ENCODE measurements at regions not wholly inside any gene's neighbourhood (a gene's known extent, or its start where the extent isn't known, plus 50 kb on each side); places are given as distances from the start of the nearest gene placed in this dataset.

DNA sequence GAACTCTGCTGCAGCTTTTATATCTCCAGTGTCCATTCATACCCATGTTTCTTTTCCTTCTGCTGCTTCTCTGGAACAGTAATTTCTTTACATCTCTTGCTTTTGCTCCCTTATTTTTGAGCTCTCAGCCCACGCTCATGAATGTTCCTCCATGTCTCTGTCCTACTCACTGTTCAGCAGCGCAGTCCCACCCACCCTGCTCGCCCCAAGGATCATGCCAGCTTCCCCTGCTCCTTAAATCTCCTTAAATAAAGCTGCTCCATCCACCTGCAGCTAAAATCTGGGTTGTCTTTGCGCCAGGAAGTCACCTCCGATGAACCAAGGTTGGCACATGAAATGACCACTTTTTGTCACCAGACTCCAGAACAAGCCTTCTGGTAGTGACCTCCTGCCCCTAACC lies 201.1 kb upstream of the RGS6 start:
- no peak for DNase-seq (ENCODE audit: low spot score in 2 of 2)
- H3K4me3 ChIP-seq (ENCODE audit: low read depth, poor library complexity, severe bottlenecking), result no peak overlapping the region
- TF ChIP-seq, protein P1, sequence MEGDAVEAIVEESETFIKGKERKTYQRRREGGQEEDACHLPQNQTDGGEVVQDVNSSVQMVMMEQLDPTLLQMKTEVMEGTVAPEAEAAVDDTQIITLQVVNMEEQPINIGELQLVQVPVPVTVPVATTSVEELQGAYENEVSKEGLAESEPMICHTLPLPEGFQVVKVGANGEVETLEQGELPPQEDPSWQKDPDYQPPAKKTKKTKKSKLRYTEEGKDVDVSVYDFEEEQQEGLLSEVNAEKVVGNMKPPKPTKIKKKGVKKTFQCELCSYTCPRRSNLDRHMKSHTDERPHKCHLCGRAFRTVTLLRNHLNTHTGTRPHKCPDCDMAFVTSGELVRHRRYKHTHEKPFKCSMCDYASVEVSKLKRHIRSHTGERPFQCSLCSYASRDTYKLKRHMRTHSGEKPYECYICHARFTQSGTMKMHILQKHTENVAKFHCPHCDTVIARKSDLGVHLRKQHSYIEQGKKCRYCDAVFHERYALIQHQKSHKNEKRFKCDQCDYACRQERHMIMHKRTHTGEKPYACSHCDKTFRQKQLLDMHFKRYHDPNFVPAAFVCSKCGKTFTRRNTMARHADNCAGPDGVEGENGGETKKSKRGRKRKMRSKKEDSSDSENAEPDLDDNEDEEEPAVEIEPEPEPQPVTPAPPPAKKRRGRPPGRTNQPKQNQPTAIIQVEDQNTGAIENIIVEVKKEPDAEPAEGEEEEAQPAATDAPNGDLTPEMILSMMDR (IDR thresholded peaks at IDR 0.05), result no peak
- TF ChIP-seq POLR2A (IDR thresholded peaks at IDR 0.05), result no peak
- 96 to 100% methylated on average over 5 of the region's 5 CpGs for WGBS, 2 donors
- intact Hi-C loops (cut with DNase I; ENCODE audit: low total_unique reads), result no loop called here

DNA sequence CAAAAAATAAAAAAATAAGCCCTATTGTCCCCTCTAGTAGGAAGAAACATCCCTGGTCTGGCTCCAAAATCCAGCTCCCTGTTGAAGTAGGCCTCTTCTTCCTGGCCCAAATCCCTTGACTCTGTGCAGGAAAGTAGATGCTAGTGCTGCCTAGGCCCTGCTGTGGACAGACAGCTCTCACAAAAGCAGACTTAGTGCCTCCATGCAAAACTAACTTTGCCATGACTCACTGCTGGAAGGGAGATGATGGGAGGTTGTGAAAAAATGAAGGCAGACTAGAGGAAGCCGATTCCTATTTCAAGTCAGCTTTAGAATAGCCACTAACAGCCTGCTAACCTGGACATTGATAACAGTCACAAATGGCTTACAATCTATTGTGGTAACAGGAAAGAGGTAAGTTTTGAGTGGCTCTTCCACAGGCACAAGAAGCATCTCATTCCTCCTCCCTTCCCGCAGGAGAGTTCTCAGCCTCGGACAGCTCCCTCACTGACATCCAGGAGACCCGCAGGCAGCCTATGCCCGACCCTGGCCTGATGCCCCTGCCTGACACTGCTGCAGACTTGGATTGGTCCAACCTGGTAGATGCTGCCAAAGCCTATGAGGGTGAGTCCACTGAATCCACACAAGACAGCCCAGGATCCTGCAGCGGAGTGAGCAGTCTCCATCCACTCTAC lies 198.9 kb upstream of the RGS6 start:
- DNase-seq (ENCODE audit: low spot score in 2 of 2), result no peak
- H3K4me3 ChIP-seq (ENCODE audit: low read depth, poor library complexity, severe bottlenecking), result no peak overlapping the region
- 82 to 87% methylated on average over 6 of the region's 6 CpGs for WGBS, 2 donors
- intact Hi-C loops (cut with DNase I; ENCODE audit: low total_unique reads), result no loop called here
- TF ChIP-seq, protein P1 (IDR thresholded peaks at IDR 0.05), result no peak
- TF ChIP-seq POLR2A (IDR thresholded peaks at IDR 0.05), result no peak

DNA sequence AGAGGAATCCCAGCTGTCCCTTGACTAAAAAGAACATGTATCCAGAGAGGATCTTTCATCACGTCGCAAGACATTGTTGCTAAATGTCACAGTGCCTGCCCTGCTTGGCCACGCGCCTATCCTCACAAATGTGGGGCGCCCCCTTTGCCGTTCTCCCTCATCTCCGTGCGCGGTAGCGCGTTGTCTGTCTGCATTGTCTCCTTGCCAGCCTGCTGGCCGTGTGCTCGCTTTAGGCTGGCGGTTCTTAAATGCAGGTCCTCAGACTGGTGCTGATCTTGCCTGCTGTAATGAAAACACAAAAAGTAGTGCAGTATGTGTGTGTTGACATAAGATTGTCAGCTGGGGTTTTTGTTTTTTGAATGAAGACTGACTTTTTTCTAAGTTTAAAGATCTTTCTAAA lies 198.2 kb upstream of the RGS6 start:
- intact Hi-C loops (cut with DNase I; ENCODE audit: low total_unique reads), result no loop called here
- no peak for DNase-seq (ENCODE audit: low spot score in 2 of 2)
- no peak overlapping the region for H3K4me3 ChIP-seq (ENCODE audit: low read depth, poor library complexity, severe bottlenecking)
- TF ChIP-seq, protein P1 (IDR thresholded peaks at IDR 0.05), result no peak
- no peak for TF ChIP-seq POLR2A (IDR thresholded peaks at IDR 0.05)
- WGBS, 2 donors, result 90 to 93% methylated on average over 14 of the region's 14 CpGs

DNA sequence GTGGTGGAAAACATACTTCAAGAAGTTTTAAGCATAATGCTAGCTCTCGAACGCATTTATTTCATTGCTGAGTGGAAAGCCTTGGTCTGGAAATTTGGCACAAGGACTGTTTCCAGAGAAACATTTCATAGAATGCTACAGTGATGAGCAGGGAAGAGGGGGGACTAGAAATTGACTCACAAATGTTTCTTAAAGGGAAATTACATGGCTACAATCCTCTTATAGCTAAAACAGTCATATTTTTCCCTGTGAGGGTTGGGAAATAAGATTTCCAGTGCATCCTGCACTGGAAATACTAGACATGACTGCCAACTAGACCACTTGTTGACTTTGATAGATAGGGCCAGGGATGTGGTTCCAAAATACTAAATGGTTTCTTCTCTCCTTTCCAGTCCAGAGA lies 197.3 kb upstream of the RGS6 start:
- TF ChIP-seq, protein P1 (IDR thresholded peaks at IDR 0.05), result no peak
- TF ChIP-seq POLR2A (IDR thresholded peaks at IDR 0.05), result no peak
- no peak for DNase-seq (ENCODE audit: low spot score in 2 of 2)
- H3K4me3 ChIP-seq (ENCODE audit: low read depth, poor library complexity, severe bottlenecking), result no peak overlapping the region
- 73 to 79% methylated on average over 2 of the region's 2 CpGs for WGBS, 2 donors
- intact Hi-C loops (cut with DNase I; ENCODE audit: low total_unique reads), result no loop called here

DNA sequence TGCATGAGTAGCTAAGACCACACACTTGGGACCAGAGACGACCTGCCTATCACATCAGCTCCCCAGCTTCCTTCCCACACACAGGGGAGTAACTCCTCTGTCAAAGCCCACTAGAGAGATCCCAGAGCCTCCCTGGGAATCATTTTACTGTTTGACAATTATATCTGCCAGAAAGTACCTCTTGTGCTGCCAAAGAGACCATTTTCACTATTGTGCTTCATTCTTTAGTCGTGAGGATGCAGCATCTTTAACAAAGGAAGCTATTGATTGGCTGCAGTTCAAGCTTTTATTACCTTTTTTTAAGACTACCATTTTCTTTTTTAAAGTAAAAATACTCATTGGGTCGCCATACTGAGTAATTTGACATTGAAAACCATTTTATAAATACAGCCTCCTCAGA lies 194.5 kb upstream of the RGS6 start:
- DNase-seq (ENCODE audit: low spot score in 2 of 2), result no peak
- H3K4me3 ChIP-seq (ENCODE audit: low read depth, poor library complexity, severe bottlenecking), result no peak overlapping the region
- intact Hi-C loops (cut with DNase I; ENCODE audit: low total_unique reads), result no loop called here
- TF ChIP-seq, protein P1 (IDR thresholded peaks at IDR 0.05), result no peak
- no peak for TF ChIP-seq POLR2A (IDR thresholded peaks at IDR 0.05)
- 63 to 78% methylated on average over 3 of the region's 3 CpGs for WGBS, 2 donors

Data from lower leg skin (tissue), 4 donors.